K562 (cell line): ENCODE measurements at regions not wholly inside any gene's neighbourhood (a gene's known extent, or its start where the extent isn't known, plus 50 kb on each side); places are given as distances from the start of the nearest gene placed in this dataset.

Experiments used
- CREM ChIP-seq: IDR thresholded peaks from 2 replicates; pipeline ENCODE4 v1.6.1; 2014; ENCODE audit warnings: antibody characterized with exemption, low read depth
- DEAF1 ChIP-seq: fragments of 450-650 bp; formaldehyde crosslinking; IDR thresholded peaks from 2 replicates; pipeline ENCODE4 v1.4.0; 2020; ENCODE audit warnings: mild to moderate bottlenecking, moderate library complexity
- E2F8 ChIP-seq: fragments of 450-650 bp; IDR thresholded peaks from 2 replicates; pipeline ENCODE4 v1.7.1; 2018; ENCODE audit warnings: mild to moderate bottlenecking, low read depth; ENCODE audit not compliant: partially characterized antibody
- HCFC1 ChIP-seq: IDR thresholded peaks from 2 replicates; pipeline ENCODE4 v1.6.1; 2012; ENCODE audit warnings: low read depth, low read length, improper control_type of control experiment
- MAZ ChIP-seq, 2 experiments: fragments of 450-650 bp in 1 of 2; sonication (generic) in 1 of 2; formaldehyde crosslinking; IDR thresholded peaks in 1 of 2; conservative IDR thresholded peaks in 1 of 2; 2 replicates each; pipeline versions ENCODE4 v1.4.0 to v1.5.0; 2020; ENCODE audit warnings: mild to moderate bottlenecking in 1 of 2, missing genetic modification reagents in 1 of 2
- MTA3 ChIP-seq: fragments of 450-650 bp; formaldehyde crosslinking; IDR thresholded peaks from 2 replicates; pipeline ENCODE4 v1.6.1; 2017; ENCODE audit warnings: mild to moderate bottlenecking, borderline replicate concordance
- MYC ChIP-seq, 2 experiments: fragments of 250-450 bp in 1 of 2; sonication (Bioruptor Pico) in 1 of 2; IDR thresholded peaks; 2 replicates each; pipeline versions ENCODE4 v1.5.1 to v1.6.1; 2012 to 2021; ENCODE audit warnings: low read depth in 2 of 2, borderline replicate concordance in 1 of 2, improper control_type of control experiment in 1 of 2, low read length in 1 of 2, mild to moderate bottlenecking in 1 of 2, moderate library complexity in 1 of 2
- NCOA4 ChIP-seq: fragments of 450-650 bp; IDR thresholded peaks from 2 replicates; pipeline ENCODE4 v1.6.1; 2018; ENCODE audit warnings: mild to moderate bottlenecking; ENCODE audit not compliant: partially characterized antibody
- NFE2 ChIP-seq: IDR thresholded peaks from 2 replicates; pipeline ENCODE4 v1.6.1; 2014; ENCODE audit warnings: antibody characterized with exemption, low read depth
- PHB ChIP-seq: fragments of 250-450 bp; sonication (Bioruptor Pico); IDR thresholded peaks from 2 replicates; pipeline ENCODE4 v1.5.0; 2021
- RAD21 ChIP-seq, 2 experiments: fragments of 250-450 bp in 1 of 2; fragments of 450-650 bp in 1 of 2; sonication (Bioruptor Pico) in 1 of 2; formaldehyde crosslinking in 1 of 2; IDR thresholded peaks in 1 of 2; conservative IDR thresholded peaks in 1 of 2; 2 replicates each; pipeline versions ENCODE4 v1.4.0 to v1.8.0; 2020 to 2022; ENCODE audit warnings: mild to moderate bottlenecking in 2 of 2, moderate library complexity in 1 of 2
- STAG1 ChIP-seq: sonication (generic); formaldehyde crosslinking; IDR thresholded peaks from 2 replicates; pipeline ENCODE4 v1.5.0; 2020; ENCODE audit warnings: missing genetic modification reagents, borderline replicate concordance
- TAF15 ChIP-seq: fragments of 200-400 bp; formaldehyde crosslinking; IDR thresholded peaks from 2 replicates; pipeline ENCODE4 v1.6.1; 2017; ENCODE audit warnings: mild to moderate bottlenecking, low read depth, low read length, moderate library complexity
- TCF15 ChIP-seq: fragments of 250-450 bp; sonication (Bioruptor Pico); IDR thresholded peaks from 2 replicates; pipeline ENCODE4 v1.8.0; 2022; ENCODE audit warnings: moderate library complexity, mild to moderate bottlenecking, inconsistent platforms
- TFE3 ChIP-seq: fragments of 450-650 bp; formaldehyde crosslinking; IDR thresholded peaks from 2 replicates; pipeline ENCODE4 v1.4.0; 2020; ENCODE audit warnings: mild to moderate bottlenecking, mixed read lengths
- TOE1 ChIP-seq, 2 experiments: fragments of 450-650 bp in 1 of 2; sonication (generic) in 1 of 2; formaldehyde crosslinking in 1 of 2; IDR thresholded peaks; 2 replicates each; pipeline versions ENCODE4 v1.7.1 to v1.8.0; 2016 to 2022; ENCODE audit warnings: borderline replicate concordance in 2 of 2, mild to moderate bottlenecking in 2 of 2, antibody characterized with exemption in 1 of 2, inconsistent platforms in 1 of 2, low read depth in 1 of 2, missing genetic modification reagents in 1 of 2, moderate library complexity in 1 of 2
- ZBED1 ChIP-seq: IDR thresholded peaks from 2 replicates; pipeline ENCODE4 v1.6.1; 2014
- ZNF274 ChIP-seq: IDR thresholded peaks from 2 replicates; pipeline ENCODE4 v1.6.1; 2011; ENCODE audit warnings: low read depth, mild to moderate bottlenecking, low read length, moderate library complexity, borderline replicate concordance
- ZNF282 ChIP-seq: sonication (generic); formaldehyde crosslinking; IDR thresholded peaks from 2 replicates; pipeline ENCODE4 v1.8.1; 2023; ENCODE audit warnings: missing genetic modification reagents

GRCh38 chr3:17841190-17841828, 98.9 kb upstream of the TBC1D5 start (continued):
- TF ChIP-seq TFE3 (CRISPR knock-in tag) (no peak), MAZ (CRISPR knock-in tag; conservative IDR thresholded peaks at IDR 0.05 in 1 of 2, IDR thresholded peaks at IDR 0.05 in 1 of 2) (peak; percentile 44 to 62; a peak in 2 of 4 replicates), E2F8 (no peak), DEAF1 (CRISPR knock-in tag) (peak; percentile 96), TCF15 (CRISPR knock-in tag) (no peak), HCFC1 (no peak), ZBED1 (no peak), CREM (peak; percentile 58; the same call in 1 of the 2 replicates), ZNF282 (CRISPR knock-in tag) (peak; percentile 54; the same call in 1 of the 2 replicates), MTA3 (0 out of 2 replicates have a peak, but pooled peaks have one; percentile 48), STAG1 (peak; percentile 95), MYC (IDR thresholded peaks at IDR 0.05; ENCODE audit: low read depth, low read length) (0 out of 2 replicates have a peak, but pooled peaks have one; percentile 27), MYC (CRISPR knock-in tag; IDR thresholded peaks at IDR 0.05; ENCODE audit: borderline replicate concordance, low read depth) (no peak), ZNF274 (peak; percentile 34; the same call in 1 of the 2 replicates), NCOA4 (no peak), PHB (CRISPR knock-in tag) (no peak), TOE1 (IDR thresholded peaks at IDR 0.05; ENCODE audit: borderline replicate concordance) (no peak), TOE1 (CRISPR knock-in tag; IDR thresholded peaks at IDR 0.05; ENCODE audit: borderline replicate concordance, low read depth) (0 out of 2 replicates have a peak, but pooled peaks have one; percentile 35), TAF15 (no peak), NFE2 (0 out of 2 replicates have a peak, but pooled peaks have one; percentile 4), RAD21 (CRISPR knock-in tag; conservative IDR thresholded peaks at IDR 0.05 in 1 of 2, IDR thresholded peaks at IDR 0.05 in 1 of 2) (peak; percentile 99)
